ENCODE measurements at regions not wholly inside any gene's neighbourhood (a gene's known extent, or its start where the extent isn't known, plus 50 kb on each side); places are given as distances from the start of the nearest gene placed in this dataset.
"Not testable (repeated sequence)": the region's sequence is repeated elsewhere in the genome, so short reads cannot be mapped to it uniquely, and the experiment has no call there.

DNA sequence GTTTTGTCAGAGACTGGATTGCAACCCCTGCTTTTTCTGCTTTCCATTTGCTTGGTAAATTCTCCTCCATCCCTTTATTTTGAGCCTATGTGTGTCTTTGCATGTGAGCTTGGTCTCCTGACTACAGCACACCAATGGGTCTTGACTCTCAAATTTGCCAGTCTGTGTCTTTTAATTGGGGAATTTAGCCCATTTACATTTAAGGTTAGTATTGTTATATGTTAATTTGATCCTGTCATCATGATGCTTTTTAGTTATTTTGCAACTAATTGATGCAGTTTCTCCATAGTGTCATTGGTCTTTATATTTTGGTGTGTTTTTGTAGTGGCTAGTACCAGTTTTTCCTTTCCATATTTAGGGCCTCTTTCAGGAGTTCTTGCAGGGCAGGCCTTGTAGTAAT lies 133.8 kb upstream of the RORA start:
- TF ChIP-seq POLR2A (IDR thresholded peaks at IDR 0.05; ENCODE audit: borderline replicate concordance, extremely low read depth, insufficient read depth, insufficient read length); TCF7L2 (IDR thresholded peaks at IDR 0.05; ENCODE audit: borderline replicate concordance, extremely low read depth, insufficient read depth, insufficient read length); POLR2AphosphoS5 (IDR thresholded peaks at IDR 0.05; ENCODE audit: low read depth, low read length); EZH2 (IDR thresholded peaks at IDR 0.05); MAX (IDR thresholded peaks at IDR 0.05); CEBPB (IDR thresholded peaks at IDR 0.05; ENCODE audit: low read depth); FOSL1 (IDR thresholded peaks at IDR 0.05; ENCODE audit: low read depth); YY1 (IDR thresholded peaks at IDR 0.05; ENCODE audit: extremely low read depth, insufficient replicate concordance, low read depth, low read length): not testable (repeated sequence)
- TF ChIP-seq, protein P1, sequence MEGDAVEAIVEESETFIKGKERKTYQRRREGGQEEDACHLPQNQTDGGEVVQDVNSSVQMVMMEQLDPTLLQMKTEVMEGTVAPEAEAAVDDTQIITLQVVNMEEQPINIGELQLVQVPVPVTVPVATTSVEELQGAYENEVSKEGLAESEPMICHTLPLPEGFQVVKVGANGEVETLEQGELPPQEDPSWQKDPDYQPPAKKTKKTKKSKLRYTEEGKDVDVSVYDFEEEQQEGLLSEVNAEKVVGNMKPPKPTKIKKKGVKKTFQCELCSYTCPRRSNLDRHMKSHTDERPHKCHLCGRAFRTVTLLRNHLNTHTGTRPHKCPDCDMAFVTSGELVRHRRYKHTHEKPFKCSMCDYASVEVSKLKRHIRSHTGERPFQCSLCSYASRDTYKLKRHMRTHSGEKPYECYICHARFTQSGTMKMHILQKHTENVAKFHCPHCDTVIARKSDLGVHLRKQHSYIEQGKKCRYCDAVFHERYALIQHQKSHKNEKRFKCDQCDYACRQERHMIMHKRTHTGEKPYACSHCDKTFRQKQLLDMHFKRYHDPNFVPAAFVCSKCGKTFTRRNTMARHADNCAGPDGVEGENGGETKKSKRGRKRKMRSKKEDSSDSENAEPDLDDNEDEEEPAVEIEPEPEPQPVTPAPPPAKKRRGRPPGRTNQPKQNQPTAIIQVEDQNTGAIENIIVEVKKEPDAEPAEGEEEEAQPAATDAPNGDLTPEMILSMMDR (IDR thresholded peaks at IDR 0.05 in 2 of 3, conservative IDR thresholded peaks at IDR 0.05 in 1 of 3; ENCODE audit: borderline replicate concordance in 1 of 3, insufficient read depth in 1 of 3, low read depth in 2 of 3, low read length in 2 of 3), result not testable (repeated sequence)
